Mucosa of rectum (tissue), 2 donors: ENCODE measurements at regions not wholly inside any gene's neighbourhood (a gene's known extent, or its start where the extent isn't known, plus 50 kb on each side); places are given as distances from the start of the nearest gene placed in this dataset.

ENCODE experiments used
- H3K27ac ChIP-seq, 2 donors: one replicate each; pipeline ENCODE4 v1.7.0; 2013; ENCODE audit warnings: inconsistent platforms in 2 of 2, low read depth in 2 of 2, low read length in 2 of 2
- H3K27me3 ChIP-seq, 2 donors: one replicate each; pipeline ENCODE4 v1.7.0; 2013; ENCODE audit warnings: low read length in 2 of 2; ENCODE audit not compliant: control insufficient read depth in 2 of 2, insufficient read depth in 2 of 2
- H3K36me3 ChIP-seq, 2 donors: one replicate each; pipeline ENCODE4 v1.7.0; 2013; ENCODE audit warnings: low read length in 2 of 2; ENCODE audit not compliant: control insufficient read depth in 2 of 2, insufficient read depth in 2 of 2
- H3K4me1 ChIP-seq, 2 donors: one replicate each; pipeline ENCODE4 v1.7.0; 2013; ENCODE audit warnings: low read length in 2 of 2, mild to moderate bottlenecking in 1 of 2; ENCODE audit not compliant: control insufficient read depth in 2 of 2, insufficient read depth in 2 of 2
- H3K4me3 ChIP-seq, 2 donors: one replicate each; pipeline ENCODE4 v1.7.0; 2013; ENCODE audit warnings: low read length in 2 of 2
- H3K9ac ChIP-seq, 2 donors: one replicate each; pipeline ENCODE4 v1.7.0; 2013; ENCODE audit warnings: low read length in 2 of 2, low read depth in 1 of 2, mild to moderate bottlenecking in 1 of 2
- H3K9me3 ChIP-seq, 2 donors: one replicate each; pipeline ENCODE4 v1.7.0; 2013; ENCODE audit warnings: low read length in 2 of 2; ENCODE audit not compliant: control insufficient read depth in 2 of 2
- donor health status: healthy.
- donor health status: Normal muscosa, but diverticular disease.

GRCh38 chr18:65056575-65056974 is 694.2 kb upstream of the CDH7 start:
- no peaks in the 10 kb centered on the region for H3K4me1 ChIP-seq
- no peaks in the 10 kb centered on the region for H3K27me3 ChIP-seq

GRCh38 chr18:65049586-65049985 is 701.2 kb upstream of the CDH7 start:
- H3K27me3 ChIP-seq: no peaks in the 10 kb centered on the region
- no peaks in the 10 kb centered on the region for H3K36me3 ChIP-seq
- no peak overlapping the region for H3K27ac ChIP-seq
- H3K9ac ChIP-seq: no peak overlapping the region
- no peaks in the 10 kb centered on the region for H3K9me3 ChIP-seq
- H3K4me1 ChIP-seq: no peaks in the 10 kb centered on the region
- H3K4me3 ChIP-seq: no peak overlapping the region

More at GRCh38 chr18:65056575-65056974, 694.2 kb upstream of the CDH7 start:
- Histone ChIP-seq H3K9ac (no peak overlapping the region), H3K4me3 (no peak overlapping the region), H3K9me3 (no peaks in the 10 kb centered on the region), H3K27ac (no peak overlapping the region), H3K36me3 (no peaks in the 10 kb centered on the region)

- Histone ChIP-seq H3K36me3 (no peaks in the 10 kb centered on the region), H3K9me3 (no peaks in the 10 kb centered on the region), H3K27me3 (no peaks in the 10 kb centered on the region), H3K27ac (no peak overlapping the region), H3K4me1 (no peaks in the 10 kb centered on the region), H3K9ac (no peak overlapping the region), H3K4me3 (no peak overlapping the region)
Measured at GRCh38 chr18:65039578-65039977, 711.2 kb upstream of the CDH7 start.

- no peaks in the 10 kb centered on the region for H3K36me3 ChIP-seq
- H3K9me3 ChIP-seq: no peaks in the 10 kb centered on the region
- H3K9ac ChIP-seq: no peak overlapping the region
- H3K27ac ChIP-seq: no peak overlapping the region
- H3K27me3 ChIP-seq: no peaks in the 10 kb centered on the region
- H3K4me3 ChIP-seq: no peak overlapping the region
- no peaks in the 10 kb centered on the region for H3K4me1 ChIP-seq
Measured at GRCh38 chr18:65035701-65036100, 715.1 kb upstream of the CDH7 start.

GRCh38 chr18:65025756-65026155 is 725.1 kb upstream of the CDH7 start:
- no peak overlapping the region for H3K27ac ChIP-seq
- H3K9ac ChIP-seq: no peak overlapping the region
- H3K4me1 ChIP-seq: no peaks in the 10 kb centered on the region
- H3K4me3 ChIP-seq: no peak overlapping the region
- H3K36me3 ChIP-seq: no peaks in the 10 kb centered on the region
- no peaks in the 10 kb centered on the region for H3K9me3 ChIP-seq
- no peaks in the 10 kb centered on the region for H3K27me3 ChIP-seq

GRCh38 chr18:65021021-65021420 is 729.8 kb upstream of the CDH7 start:
- Histone ChIP-seq H3K4me1 (no peaks in the 10 kb centered on the region), H3K9me3 (no peaks in the 10 kb centered on the region), H3K9ac (no peak overlapping the region), H3K36me3 (no peaks in the 10 kb centered on the region), H3K27ac (no peak overlapping the region), H3K27me3 (no peaks in the 10 kb centered on the region), H3K4me3 (no peak overlapping the region)

GRCh38 chr18:65018184-65018583 is 732.6 kb upstream of the CDH7 start:
- Histone ChIP-seq H3K9ac (no peak overlapping the region), H3K27ac (no peak overlapping the region), H3K36me3 (no peaks in the 10 kb centered on the region), H3K4me3 (no peak overlapping the region), H3K27me3 (no peaks in the 10 kb centered on the region), H3K4me1 (no peaks in the 10 kb centered on the region), H3K9me3 (no peaks in the 10 kb centered on the region)

GRCh38 chr18:65017372-65017760 is 733.4 kb upstream of the CDH7 start:
- Histone ChIP-seq H3K27ac (no peak overlapping the region), H3K4me3 (no peak overlapping the region), H3K4me1 (no peaks in the 10 kb centered on the region), H3K9me3 (no peaks in the 10 kb centered on the region), H3K27me3 (no peaks in the 10 kb centered on the region), H3K9ac (no peak overlapping the region), H3K36me3 (no peaks in the 10 kb centered on the region)

GRCh38 chr18:65016631-65017371 is 734.0 kb upstream of the CDH7 start:
- Histone ChIP-seq H3K36me3 (no peaks in the 10 kb centered on the region), H3K4me3 (no peak overlapping the region), H3K27ac (no peak overlapping the region), H3K9me3 (no peaks in the 10 kb centered on the region), H3K4me1 (no peaks in the 10 kb centered on the region), H3K27me3 (no peaks in the 10 kb centered on the region), H3K9ac (no peak overlapping the region)

- Histone ChIP-seq H3K9ac (no peak overlapping the region), H3K36me3 (no peaks in the 10 kb centered on the region), H3K27ac (no peak overlapping the region), H3K4me1 (no peaks in the 10 kb centered on the region), H3K9me3 (no peaks in the 10 kb centered on the region), H3K4me3 (no peak overlapping the region), H3K27me3 (no peaks in the 10 kb centered on the region)
Measured at GRCh38 chr18:64994370-64994769, 756.4 kb upstream of the CDH7 start.
